T-cell (primary cell): ENCODE measurements at regions not wholly inside any gene's neighbourhood (a gene's known extent, or its start where the extent isn't known, plus 50 kb on each side); places are given as distances from the start of the nearest gene placed in this dataset.

Experiments
- ATAC-seq, 4 experiments: fragments of 200-7000 bp in 3 of 4; fragments of 150-1000 bp in 1 of 4; cut with Tn5 transposase; replicated peaks in 1 of 4; 1 replicate in 3 of 4; 2 replicates in 1 of 4; pipeline ENCODE4 v1.10.0; 2021; ENCODE audit warnings: moderate library complexity in 3 of 4, mild to moderate bottlenecking in 2 of 4, moderate number of reproducible peaks in 1 of 4
- CTCF ChIA-PET, 2 donors: fragments of 300-600 bp; sonication (Branson Sonifier 250); formaldehyde crosslinking; loops; one replicate each; lab custom pipeline; 2022; ENCODE audit warnings: antibody characterized with exemption in 2 of 2; lab: Charles Lee
- POLR2A ChIA-PET, 2 donors: fragments of 300-600 bp; sonication (Branson Sonifier 250); formaldehyde crosslinking; loops; one replicate each; lab custom pipeline; 2022; ENCODE audit warnings: antibody characterized with exemption in 2 of 2; lab: Charles Lee
- DNase-seq, 35 experiments: peaks; one replicate each; pipeline versions ENCODE4 v3.0.0 to v3.0.0-alpha.2; 2013 to 2023
- H3K27ac ChIP-seq: one replicate; pipeline ENCODE4 v1.5.1; 2013; ENCODE audit warnings: low read length
- H3K27me3 ChIP-seq, 2 experiments: replicated peaks in 1 of 2; 1 replicate in 1 of 2; 2 replicates in 1 of 2; pipeline versions ENCODE4 v1.6.1 to v1.7.0; 2013; ENCODE audit warnings: low read length in 1 of 2, mixed read lengths in 1 of 2; ENCODE audit not compliant: control insufficient read depth in 2 of 2, insufficient read depth in 2 of 2; ENCODE audit errors: extremely low read depth in 1 of 2
- H3K36me3 ChIP-seq, 2 donors: 1 replicate in 1 of 2; 2 replicates in 1 of 2; pipeline versions ENCODE4 v1.6.1 to v1.7.0; 2013; ENCODE audit warnings: low read length in 1 of 2; ENCODE audit not compliant: control insufficient read depth in 2 of 2, insufficient read depth in 1 of 2; ENCODE audit errors: extremely low read depth in 1 of 2
- H3K4me1 ChIP-seq, 2 experiments: 1 replicate in 1 of 2; 2 replicates in 1 of 2; pipeline versions ENCODE4 v1.6.1 to v1.7.0; 2013; ENCODE audit warnings: low read length in 2 of 2, mixed read lengths in 1 of 2; ENCODE audit not compliant: insufficient read depth in 2 of 2, control insufficient read depth in 1 of 2; ENCODE audit errors: extremely low read depth in 1 of 2
- H3K4me3 ChIP-seq, 2 donors: 1 replicate in 1 of 2; 2 replicates in 1 of 2; pipeline versions ENCODE4 v1.5.1 to v1.7.0; 2013; ENCODE audit warnings: mild to moderate bottlenecking in 2 of 2, low read length in 1 of 2, moderate library complexity in 1 of 2; ENCODE audit not compliant: control insufficient read depth in 1 of 2; ENCODE audit errors: extremely low read depth in 1 of 2
- H3K9me3 ChIP-seq: 2 replicates; pipeline ENCODE4 v1.7.0; 2013
- H3K27ac Mint-ChIP-seq, 2 donors: one replicate each; pipeline ENCODE4 v1.8.0; 2020 to 2021; ENCODE audit warnings: mild to moderate bottlenecking in 2 of 2, mixed read lengths in 2 of 2
- H3K27me3 Mint-ChIP-seq, 2 donors: one replicate each; pipeline ENCODE4 v1.8.0; 2021 to 2022; ENCODE audit warnings: mixed read lengths in 2 of 2
- H3K36me3 Mint-ChIP-seq: one replicate; pipeline ENCODE4 v1.8.0; 2021; ENCODE audit warnings: mixed read lengths
- H3K4me1 Mint-ChIP-seq, 3 donors: one replicate each; pipeline ENCODE4 v1.8.0; 2020 to 2022; ENCODE audit warnings: mixed read lengths in 3 of 3, mild to moderate bottlenecking in 1 of 3
- H3K4me3 Mint-ChIP-seq, 3 donors: one replicate each; pipeline ENCODE4 v1.8.0; 2020 to 2022; ENCODE audit warnings: mild to moderate bottlenecking in 3 of 3, mixed read lengths in 3 of 3, moderate library complexity in 3 of 3
- H3K9me3 Mint-ChIP-seq, 3 donors: one replicate each; pipeline ENCODE4 v1.8.0; 2020 to 2022; ENCODE audit warnings: mixed read lengths in 3 of 3
- WGBS: methylation state at CpG from one replicate; pipeline ENCODE4 v1.1.5; 2013; ENCODE audit warnings: missing lambda C conversion rate; ENCODE audit not compliant: insufficient coverage; 5-methylcytosine and 5-hydroxymethylcytosine counted together

DNA sequence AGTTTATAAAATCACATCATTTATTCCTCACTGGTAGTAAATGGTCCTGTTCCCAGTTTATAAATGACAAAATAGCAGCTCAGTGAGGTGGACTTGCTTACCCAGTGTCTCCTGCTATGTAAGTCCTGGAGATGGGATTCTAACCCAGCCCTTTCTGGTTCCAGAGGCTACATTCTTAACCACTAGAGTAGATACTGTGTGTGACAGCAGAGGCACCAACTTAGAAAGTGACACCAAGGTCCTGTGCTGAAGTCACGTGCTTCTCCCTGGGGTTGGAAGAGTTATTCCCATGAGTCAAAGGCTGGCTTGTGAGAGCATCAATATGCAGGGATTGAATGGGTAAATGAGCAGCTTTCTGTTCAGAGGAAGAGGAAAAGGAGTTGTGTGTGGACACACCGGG, 167.3 kb upstream of the IRX3 start:
- POLR2A ChIA-PET, result no interaction called here
- CTCF ChIA-PET, result no interaction called here
- ATAC-seq, result no peak
- H3K4me3 ChIP-seq, result no peak overlapping the region
- H3K27ac Mint-ChIP-seq, result no peak overlapping the region
- H3K27me3 ChIP-seq, result peaks cover 0 to 9% of the 10 kb centered on the region in 2 experiments
- no peak overlapping the region for H3K27ac ChIP-seq
- H3K9me3 ChIP-seq, result no peaks in the 10 kb centered on the region
- H3K4me1 ChIP-seq, result no peaks in the 10 kb centered on the region
- DNase-seq, result no peak
- no peaks in the 10 kb centered on the region for H3K9me3 Mint-ChIP-seq
- H3K27me3 Mint-ChIP-seq, result peaks cover 11 to 17% of the 10 kb centered on the region in 2 donors
- 88% methylated on average over 2 of the region's 2 CpGs for WGBS
- no peaks in the 10 kb centered on the region for H3K4me1 Mint-ChIP-seq
- H3K4me3 Mint-ChIP-seq, result no peak overlapping the region
- no peaks in the 10 kb centered on the region for H3K36me3 Mint-ChIP-seq
- no peaks in the 10 kb centered on the region for H3K36me3 ChIP-seq

DNA sequence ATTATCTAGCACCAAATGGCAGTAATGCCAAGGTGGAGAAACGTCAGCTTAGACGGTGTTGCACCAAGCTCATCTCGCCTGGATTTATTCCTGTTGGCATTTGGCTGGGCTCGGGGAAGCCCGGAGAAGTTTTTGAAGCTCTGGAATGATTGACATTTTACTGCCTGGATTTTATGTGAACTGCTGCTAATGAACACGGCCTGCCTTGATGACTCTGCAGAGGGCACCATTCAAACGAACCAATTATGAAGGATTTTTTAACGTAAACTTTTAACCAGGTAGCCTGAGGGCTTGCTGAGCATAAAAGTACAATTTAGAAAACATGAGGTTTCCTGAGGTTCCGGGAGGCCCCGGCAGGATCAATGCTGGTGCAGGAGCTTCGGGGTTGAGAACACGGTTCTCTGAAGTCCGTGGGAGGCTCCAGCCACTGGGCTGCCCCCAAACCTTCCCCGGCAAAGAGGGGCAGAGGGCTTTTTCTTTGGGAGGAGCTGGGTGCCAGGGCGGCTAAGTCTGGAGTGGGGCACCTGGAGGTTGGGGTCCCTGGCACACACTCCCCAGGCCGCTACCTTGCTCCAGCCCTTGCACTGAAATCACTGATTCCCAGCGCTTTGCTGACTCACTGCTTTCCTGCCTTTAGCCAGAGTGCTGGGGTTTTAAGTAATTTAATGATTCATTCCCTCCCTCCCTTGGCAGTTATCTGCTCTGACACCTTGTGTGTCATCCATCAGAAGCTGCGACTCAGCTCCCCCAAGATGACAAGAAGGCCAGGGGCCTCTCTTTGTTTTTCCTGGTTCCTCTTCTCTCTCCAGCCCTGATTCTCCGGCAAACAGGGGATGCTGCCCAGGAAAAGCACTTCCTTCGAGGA, 161.2 kb upstream of the IRX3 start:
- ChIA-PET CTCF (no interaction called here), POLR2A (no interaction called here)
- Histone ChIP-seq H3K9me3 (no peaks in the 10 kb centered on the region), H3K27me3 (peaks cover 0 to 25% of the 10 kb centered on the region in 2 experiments), H3K36me3 (no peaks in the 10 kb centered on the region), H3K4me3 (no peak overlapping the region), H3K27ac (no peak overlapping the region), H3K4me1 (no peaks in the 10 kb centered on the region)
- 56% methylated on average over 11 of the region's 20 CpGs for WGBS
- Mint-ChIP-seq H3K4me3 (no peak overlapping the region), H3K27ac (no peak overlapping the region), H3K4me1 (no peaks in the 10 kb centered on the region), H3K27me3 (peaks cover 17 to 18% of the 10 kb centered on the region in 2 donors), H3K36me3 (no peaks in the 10 kb centered on the region), H3K9me3 (no peaks in the 10 kb centered on the region)
- DNase-seq (no peak), ATAC-seq (no peak)

DNA sequence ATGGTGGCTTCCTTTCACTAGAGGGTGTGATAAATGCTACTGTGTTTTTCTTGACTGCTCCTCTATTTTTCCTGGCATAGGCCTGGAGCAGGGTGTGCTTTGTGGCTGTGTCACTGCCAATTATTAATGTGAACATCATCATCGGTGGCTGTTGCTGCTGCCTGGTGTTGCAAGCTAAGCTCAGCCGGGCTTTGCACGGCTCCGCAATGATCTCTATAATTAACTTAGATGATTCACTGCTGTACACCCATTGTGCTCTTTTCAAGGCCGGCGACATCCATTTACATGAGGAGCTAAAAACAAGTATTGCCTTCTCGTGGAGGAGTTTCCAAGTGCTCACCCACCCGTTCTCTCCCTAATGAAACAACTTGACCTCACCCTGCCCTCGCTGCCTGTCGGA, 160.1 kb upstream of the IRX3 start:
- H3K27ac ChIP-seq, result no peak overlapping the region
- ChIA-PET CTCF (no interaction called here), POLR2A (no interaction called here)
- no peak overlapping the region for H3K4me3 ChIP-seq
- no peak overlapping the region for H3K27ac Mint-ChIP-seq
- H3K4me1 Mint-ChIP-seq, result no peaks in the 10 kb centered on the region
- H3K9me3 Mint-ChIP-seq, result no peaks in the 10 kb centered on the region
- H3K36me3 Mint-ChIP-seq, result no peaks in the 10 kb centered on the region
- no peaks in the 10 kb centered on the region for H3K9me3 ChIP-seq
- H3K4me1 ChIP-seq, result no peaks in the 10 kb centered on the region
- H3K36me3 ChIP-seq, result no peaks in the 10 kb centered on the region
- no peak overlapping the region for H3K4me3 Mint-ChIP-seq
- H3K27me3 ChIP-seq, result peaks cover 0 to 20% of the 10 kb centered on the region in 2 experiments
- H3K27me3 Mint-ChIP-seq, result peaks cover 13 to 15% of the 10 kb centered on the region in 2 donors
- WGBS, result 95% methylated on average over 10 of the region's 10 CpGs
- DNase-seq (no peak), ATAC-seq (no peak)

DNA sequence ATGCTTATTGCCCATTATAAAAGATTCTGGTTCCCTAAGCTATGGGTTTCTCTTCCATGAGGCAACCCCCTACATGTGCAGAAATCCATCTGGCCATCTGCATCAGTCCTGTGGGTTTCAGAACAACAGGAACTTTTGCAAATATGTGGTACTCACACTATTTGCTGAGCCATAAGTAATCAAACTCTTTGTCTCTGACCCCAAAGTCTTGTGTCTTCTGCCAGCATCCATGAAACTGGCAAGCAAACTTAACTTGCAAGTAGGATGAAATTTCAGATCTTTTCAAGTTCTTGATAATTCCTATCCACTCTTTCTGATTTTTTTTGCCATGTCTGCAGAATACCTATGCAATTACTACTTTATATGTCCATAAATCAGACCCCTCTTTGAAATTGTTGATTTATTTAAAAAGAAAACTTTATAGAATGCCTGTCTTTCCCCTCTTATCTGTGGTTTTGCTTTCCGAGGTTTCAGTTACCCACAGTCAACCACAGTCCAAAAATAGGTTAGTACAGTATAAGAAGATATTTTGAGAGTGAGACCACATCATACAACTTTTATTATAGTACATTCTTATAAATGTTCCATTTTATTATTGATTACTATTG, 158.4 kb upstream of the IRX3 start:
- ChIA-PET CTCF (no interaction called here), POLR2A (interaction anchor here in 1 of 2 donors (0.8 kb wide), 1 partner anchor 211 kb away, joined by 3 read pairs; no protein-coding TSS in a partner anchor)
- no peaks in the 10 kb centered on the region for H3K36me3 ChIP-seq
- no peak overlapping the region for H3K27ac ChIP-seq
- DNase-seq (no peak), ATAC-seq (no peak)
- no peaks in the 10 kb centered on the region for H3K9me3 ChIP-seq
- H3K9me3 Mint-ChIP-seq, result no peaks in the 10 kb centered on the region
- no peak overlapping the region for H3K4me3 Mint-ChIP-seq
- peaks cover 5 to 12% of the 10 kb centered on the region in 2 donors for H3K27me3 Mint-ChIP-seq
- no peak overlapping the region for H3K27ac Mint-ChIP-seq
- H3K4me1 ChIP-seq, result no peaks in the 10 kb centered on the region
- peaks cover 0 to 20% of the 10 kb centered on the region in 2 experiments for H3K27me3 ChIP-seq
- no peaks in the 10 kb centered on the region for H3K4me1 Mint-ChIP-seq
- H3K4me3 ChIP-seq, result no peak overlapping the region
- no CpG with 5 or more reads among the region's 1 CpG for WGBS
- H3K36me3 Mint-ChIP-seq, result no peaks in the 10 kb centered on the region

DNA sequence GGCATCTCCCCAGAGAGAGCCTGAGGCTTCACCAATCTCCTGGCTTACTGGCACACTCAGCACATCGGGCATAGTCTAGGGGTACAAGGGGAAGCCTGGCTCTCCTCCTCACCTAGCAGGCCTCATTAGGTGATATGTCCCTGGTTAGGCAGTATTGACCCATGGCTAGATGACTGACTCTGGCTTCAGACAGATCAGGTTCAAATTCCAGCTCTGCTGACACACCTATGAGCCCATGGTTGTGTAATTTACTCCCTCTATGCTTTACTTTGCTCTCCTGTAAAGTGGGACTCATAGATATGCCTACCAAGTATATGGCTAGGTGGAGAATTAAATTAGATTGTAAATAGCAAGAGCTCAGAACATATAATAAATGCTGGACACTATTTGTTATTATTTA, 157.3 kb upstream of the IRX3 start:
- Mint-ChIP-seq H3K36me3 (no peaks in the 10 kb centered on the region), H3K27ac (no peak overlapping the region), H3K9me3 (peaks cover 0 to 1% (median 0%) of the 10 kb centered on the region in 3 donors), H3K4me1 (no peaks in the 10 kb centered on the region), H3K27me3 (peaks cover 5 to 6% of the 10 kb centered on the region in 2 donors), H3K4me3 (no peak overlapping the region)
- Histone ChIP-seq H3K27ac (no peak overlapping the region), H3K36me3 (no peaks in the 10 kb centered on the region), H3K4me3 (no peak overlapping the region), H3K4me1 (no peaks in the 10 kb centered on the region), H3K27me3 (peaks cover 0 to 20% of the 10 kb centered on the region in 2 experiments), H3K9me3 (no peaks in the 10 kb centered on the region)
- DNase-seq (no peak), ATAC-seq (no peak)
- no CpG with 5 or more reads among the region's 1 CpG for WGBS
- CTCF ChIA-PET, result no interaction called here
- POLR2A ChIA-PET, result no interaction called here

DNA sequence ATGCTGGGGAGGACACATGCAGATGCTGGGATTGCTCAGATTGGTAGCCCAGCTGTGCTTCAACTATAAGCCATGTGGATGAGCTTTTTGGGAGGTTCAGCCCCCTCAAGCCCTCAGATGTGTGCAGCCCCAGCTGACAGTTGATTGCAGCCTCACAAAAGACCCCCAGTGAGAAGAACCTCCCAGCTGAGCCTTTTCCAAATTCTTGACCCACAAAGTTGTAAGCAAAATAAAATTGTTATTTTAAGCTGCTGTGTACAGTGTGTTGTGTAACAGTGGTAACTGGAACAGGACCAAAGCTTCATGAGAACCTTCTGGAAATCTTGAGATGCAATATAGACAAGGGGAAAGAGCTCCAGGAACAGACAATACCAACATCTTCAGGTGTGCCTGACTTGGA, 156.8 kb upstream of the IRX3 start:
- peaks cover 5 to 9% of the 10 kb centered on the region in 2 donors for H3K27me3 Mint-ChIP-seq
- no peak overlapping the region for H3K4me3 ChIP-seq
- no peaks in the 10 kb centered on the region for H3K4me1 ChIP-seq
- no peak overlapping the region for H3K4me3 Mint-ChIP-seq
- no peak overlapping the region for H3K27ac Mint-ChIP-seq
- ATAC-seq, result no peak
- H3K4me1 Mint-ChIP-seq, result no peaks in the 10 kb centered on the region
- H3K9me3 Mint-ChIP-seq, result peaks cover 0 to 5% (median 0%) of the 10 kb centered on the region in 3 donors
- no peaks in the 10 kb centered on the region for H3K36me3 ChIP-seq
- H3K9me3 ChIP-seq, result no peaks in the 10 kb centered on the region
- H3K27me3 ChIP-seq, result peaks cover 0 to 16% of the 10 kb centered on the region in 2 experiments
- POLR2A ChIA-PET, result no interaction called here
- H3K27ac ChIP-seq, result no peak overlapping the region
- no peak for DNase-seq
- H3K36me3 Mint-ChIP-seq, result no peaks in the 10 kb centered on the region
- CTCF ChIA-PET, result no interaction called here
